WTC11 (cell line): ENCODE measurements at regions not wholly inside any gene's neighbourhood (a gene's known extent, or its start where the extent isn't known, plus 50 kb on each side); places are given as distances from the start of the nearest gene placed in this dataset.

Experiments used
- ATF1 ChIP-seq: sonication (generic); formaldehyde crosslinking; IDR thresholded peaks from 2 replicates; pipeline ENCODE4 v1.8.1; 2023; ENCODE audit warnings: mild to moderate bottlenecking, moderate library complexity, missing genetic modification reagents
- ELF4 ChIP-seq: sonication (generic); formaldehyde crosslinking; IDR thresholded peaks from 2 replicates; pipeline ENCODE4 v1.8.1; 2022; ENCODE audit warnings: low read depth, mild to moderate bottlenecking, moderate library complexity, missing genetic modification reagents
- ERG ChIP-seq: fragments of 250-450 bp; sonication (Bioruptor Pico); IDR thresholded peaks from 2 replicates; pipeline ENCODE4 v1.8.0; 2021; ENCODE audit warnings: mild to moderate bottlenecking
- MAX ChIP-seq: sonication (generic); formaldehyde crosslinking; IDR thresholded peaks from 2 replicates; pipeline ENCODE4 v1.8.0; 2022; ENCODE audit warnings: mild to moderate bottlenecking, missing genetic modification reagents
- NFE2L1 ChIP-seq: sonication (generic); formaldehyde crosslinking; IDR thresholded peaks from 2 replicates; pipeline ENCODE4 v1.8.1; 2023; ENCODE audit warnings: missing genetic modification reagents
- NR2C2 ChIP-seq: sonication (generic); formaldehyde crosslinking; IDR thresholded peaks from 2 replicates; pipeline ENCODE4 v1.8.0; 2022; ENCODE audit warnings: mild to moderate bottlenecking, missing genetic modification reagents
- PRDM15 ChIP-seq: sonication (generic); formaldehyde crosslinking; IDR thresholded peaks from 2 replicates; pipeline ENCODE4 v1.8.0; 2022; ENCODE audit warnings: missing genetic modification reagents
- SP1 ChIP-seq: sonication (generic); formaldehyde crosslinking; conservative IDR thresholded peaks from 2 replicates; pipeline ENCODE4 v1.8.1; 2022; ENCODE audit warnings: missing genetic modification reagents
- STAT6 ChIP-seq: sonication (generic); formaldehyde crosslinking; conservative IDR thresholded peaks from 2 replicates; pipeline ENCODE4 v1.8.1; 2023; ENCODE audit warnings: mild to moderate bottlenecking, low read depth, missing genetic modification reagents, moderate library complexity
- TF ChIP-seq, protein P1 (sequence below): fragments of 200-600 bp; IDR thresholded peaks from 2 replicates; pipeline ENCODE4 v1.8.0; 2022; ENCODE audit warnings: antibody characterized with exemption
- TF ChIP-seq, protein P2 (sequence below): sonication (generic); formaldehyde crosslinking; IDR thresholded peaks from 2 replicates; pipeline ENCODE4 v1.8.1; 2023; ENCODE audit warnings: mild to moderate bottlenecking, missing genetic modification reagents, moderate library complexity

DNA sequence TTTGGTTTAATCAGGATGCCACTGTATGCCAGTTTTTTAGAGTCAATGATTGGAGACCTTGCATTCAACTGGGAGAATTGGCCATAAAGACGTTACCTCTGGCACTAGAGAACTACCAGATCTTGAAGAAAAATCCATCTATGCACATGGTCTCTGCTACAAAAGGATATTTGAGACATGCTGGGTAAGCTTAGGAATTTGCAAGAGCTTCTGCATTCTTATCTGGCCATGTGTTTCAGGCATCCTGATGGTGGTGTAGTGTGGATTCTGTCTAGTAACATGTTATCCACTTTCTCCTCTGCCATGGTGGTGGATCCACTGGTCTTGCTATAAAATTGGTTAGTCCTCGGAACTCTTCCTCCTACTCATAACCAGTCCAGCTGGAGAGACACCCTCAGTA lies 185.3 kb upstream of the WDFY3 start:
- no peak for TF ChIP-seq ERG (CRISPR knock-in tag)
- TF ChIP-seq STAT6 (CRISPR knock-in tag): no peak
- TF ChIP-seq NR2C2 (CRISPR knock-in tag): no peak
- no peak for TF ChIP-seq NFE2L1 (CRISPR knock-in tag)
- TF ChIP-seq, protein P1, sequence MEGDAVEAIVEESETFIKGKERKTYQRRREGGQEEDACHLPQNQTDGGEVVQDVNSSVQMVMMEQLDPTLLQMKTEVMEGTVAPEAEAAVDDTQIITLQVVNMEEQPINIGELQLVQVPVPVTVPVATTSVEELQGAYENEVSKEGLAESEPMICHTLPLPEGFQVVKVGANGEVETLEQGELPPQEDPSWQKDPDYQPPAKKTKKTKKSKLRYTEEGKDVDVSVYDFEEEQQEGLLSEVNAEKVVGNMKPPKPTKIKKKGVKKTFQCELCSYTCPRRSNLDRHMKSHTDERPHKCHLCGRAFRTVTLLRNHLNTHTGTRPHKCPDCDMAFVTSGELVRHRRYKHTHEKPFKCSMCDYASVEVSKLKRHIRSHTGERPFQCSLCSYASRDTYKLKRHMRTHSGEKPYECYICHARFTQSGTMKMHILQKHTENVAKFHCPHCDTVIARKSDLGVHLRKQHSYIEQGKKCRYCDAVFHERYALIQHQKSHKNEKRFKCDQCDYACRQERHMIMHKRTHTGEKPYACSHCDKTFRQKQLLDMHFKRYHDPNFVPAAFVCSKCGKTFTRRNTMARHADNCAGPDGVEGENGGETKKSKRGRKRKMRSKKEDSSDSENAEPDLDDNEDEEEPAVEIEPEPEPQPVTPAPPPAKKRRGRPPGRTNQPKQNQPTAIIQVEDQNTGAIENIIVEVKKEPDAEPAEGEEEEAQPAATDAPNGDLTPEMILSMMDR: no peak
- TF ChIP-seq ELF4 (CRISPR knock-in tag): no peak
- TF ChIP-seq, protein P2, sequence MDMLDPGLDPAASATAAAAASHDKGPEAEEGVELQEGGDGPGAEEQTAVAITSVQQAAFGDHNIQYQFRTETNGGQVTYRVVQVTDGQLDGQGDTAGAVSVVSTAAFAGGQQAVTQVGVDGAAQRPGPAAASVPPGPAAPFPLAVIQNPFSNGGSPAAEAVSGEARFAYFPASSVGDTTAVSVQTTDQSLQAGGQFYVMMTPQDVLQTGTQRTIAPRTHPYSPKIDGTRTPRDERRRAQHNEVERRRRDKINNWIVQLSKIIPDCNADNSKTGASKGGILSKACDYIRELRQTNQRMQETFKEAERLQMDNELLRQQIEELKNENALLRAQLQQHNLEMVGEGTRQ (CRISPR knock-in tag): no peak
- TF ChIP-seq SP1: no peak
- no peak for TF ChIP-seq ATF1
- no peak for TF ChIP-seq PRDM15 (CRISPR knock-in tag)
- TF ChIP-seq MAX (CRISPR knock-in tag): no peak
